B cell (primary cell): ENCODE measurements at regions not wholly inside any gene's neighbourhood (a gene's known extent, or its start where the extent isn't known, plus 50 kb on each side); places are given as distances from the start of the nearest gene placed in this dataset.

Source experiments
- ATAC-seq: fragments of 200-7000 bp; cut with Tn5 transposase; one replicate; pipeline ENCODE4 v1.10.0; 2021; ENCODE audit warnings: low read depth, mild to moderate bottlenecking, moderate number of reproducible peaks, moderate library complexity
- CTCF ChIA-PET: fragments of 350-600 bp; sonication (Branson Sonifier 250); formaldehyde crosslinking; loops from one replicate; lab custom pipeline; 2021; ENCODE audit warnings: antibody characterized with exemption, inconsistent platforms; lab: Charles Lee
- POLR2A ChIA-PET: fragments of 350-600 bp; sonication (Branson Sonifier 250); formaldehyde crosslinking; loops from one replicate; lab custom pipeline; 2021; ENCODE audit warnings: antibody characterized with exemption; lab: Charles Lee
- DNase-seq: peaks from one replicate; pipeline ENCODE4 v3.0.0; 2013
- H2AFZ ChIP-seq: 2 replicates; pipeline ENCODE4 v1.6.1; 2012; ENCODE audit warnings: mild to moderate bottlenecking, low read depth, low read length; ENCODE audit not compliant: insufficient read depth, poor library complexity, severe bottlenecking
- H3K27ac ChIP-seq, 2 donors: 1 replicate in 1 of 2; 2 replicates in 1 of 2; pipeline ENCODE4 v1.5.1; 2012 to 2013; ENCODE audit warnings: low read length in 2 of 2, mild to moderate bottlenecking in 2 of 2, moderate library complexity in 1 of 2
- H3K27me3 ChIP-seq, 4 experiments: fragments of 200-600 bp in 1 of 4; sonication (generic) in 1 of 4; replicated peaks in 1 of 4; 1 replicate in 2 of 4; 2 replicates in 2 of 4; pipeline versions ENCODE4 v1.6.1 to v1.7.0; 2013 to 2016; ENCODE audit warnings: low read length in 3 of 4, mild to moderate bottlenecking in 2 of 4, mixed read lengths in 1 of 4, moderate library complexity in 1 of 4; ENCODE audit not compliant: insufficient read depth in 4 of 4, control insufficient read depth in 3 of 4; ENCODE audit errors: control extremely low read depth in 1 of 4
- H3K36me3 ChIP-seq, 2 experiments: replicated peaks in 1 of 2; 1 replicate in 1 of 2; 2 replicates in 1 of 2; pipeline versions ENCODE4 v1.6.1 to v1.7.1; 2013; ENCODE audit warnings: low read length in 1 of 2; ENCODE audit not compliant: insufficient read depth in 2 of 2, control insufficient read depth in 1 of 2; ENCODE audit errors: control extremely low read depth in 1 of 2, extremely low read depth in 1 of 2
- H3K4me1 ChIP-seq, 2 donors: fragments of 200-600 bp in 1 of 2; sonication (generic) in 1 of 2; 1 replicate in 1 of 2; 2 replicates in 1 of 2; pipeline versions ENCODE4 v1.5.1 to v1.6.1; 2013 to 2017; ENCODE audit warnings: low read length in 2 of 2; ENCODE audit not compliant: control insufficient read depth in 2 of 2, insufficient read depth in 2 of 2
- H3K4me2 ChIP-seq: replicated peaks from 2 replicates; pipeline ENCODE3; 2012; ENCODE audit warnings: mild to moderate bottlenecking, low read depth, low read length; ENCODE audit not compliant: poor library complexity, severe bottlenecking
- H3K4me3 ChIP-seq, 5 experiments: fragments of 200-600 bp in 1 of 5; sonication (generic) in 1 of 5; 1 replicate in 3 of 5; 2 replicates in 2 of 5; pipeline versions ENCODE4 v1.5.1 to v1.7.0; 2011 to 2016; ENCODE audit warnings: low read length in 4 of 5, mild to moderate bottlenecking in 4 of 5, low read depth in 2 of 5, control low read depth in 1 of 5, moderate library complexity in 1 of 5; ENCODE audit not compliant: insufficient read depth in 1 of 5; ENCODE audit errors: control extremely low read depth in 1 of 5, extremely low read depth in 1 of 5
- H3K79me2 ChIP-seq: fragments of 200-600 bp; sonication (generic); one replicate; pipeline ENCODE4 v1.6.0; 2016; ENCODE audit warnings: low read length; ENCODE audit not compliant: control insufficient read depth, insufficient read depth
- H3K9ac ChIP-seq: fragments of 200-600 bp; sonication (generic); 2 replicates; pipeline ENCODE4 v1.6.1; 2017; ENCODE audit warnings: mild to moderate bottlenecking, low read length, moderate library complexity
- H3K9me3 ChIP-seq, 3 donors: one replicate each; pipeline versions ENCODE4 v1.6.1 to v1.7.1; 2013; ENCODE audit warnings: low read length in 2 of 3; ENCODE audit not compliant: control insufficient read depth in 2 of 3, insufficient read depth in 1 of 3; ENCODE audit errors: control extremely low read depth in 1 of 3
- H4K20me1 ChIP-seq: 2 replicates; pipeline ENCODE4 v1.6.0; 2012; ENCODE audit warnings: mild to moderate bottlenecking, low read length; ENCODE audit not compliant: insufficient read depth, control insufficient read depth, poor library complexity, severe bottlenecking
- H3K27ac Mint-ChIP-seq: one replicate; pipeline ENCODE4 v1.8.0; 2021; ENCODE audit warnings: mixed read lengths
- H3K27me3 Mint-ChIP-seq: one replicate; pipeline ENCODE4 v1.8.0; 2021; ENCODE audit warnings: mixed read lengths
- H3K4me1 Mint-ChIP-seq: one replicate; pipeline ENCODE4 v1.8.0; 2021; ENCODE audit warnings: mixed read lengths
- H3K4me3 Mint-ChIP-seq: one replicate; pipeline ENCODE4 v1.8.0; 2021; ENCODE audit warnings: mixed read lengths
- H3K9me3 Mint-ChIP-seq: one replicate; pipeline ENCODE4 v1.8.0; 2022; ENCODE audit warnings: mixed read lengths; ENCODE audit not compliant: insufficient read depth
- EZH2 ChIP-seq: IDR thresholded peaks from 2 replicates; pipeline ENCODE4 v1.6.1; 2012; ENCODE audit warnings: borderline replicate concordance, low read depth, mild to moderate bottlenecking, moderate library complexity, low read length; ENCODE audit not compliant: insufficient read depth, poor library complexity, severe bottlenecking
- WGBS: methylation state at CpG from one replicate; pipeline ENCODE4 v1.1.5; 2013; ENCODE audit warnings: missing lambda C conversion rate; ENCODE audit not compliant: insufficient coverage; 5-methylcytosine and 5-hydroxymethylcytosine counted together
- intact Hi-C: fragments of 100-400 bp; cut with micrococcal nuclease; formaldehyde crosslinking; loops from one replicate; pipeline ENCODE4 v1.10.0; 2022
- TF ChIP-seq, protein P1 (sequence below): fragments of 200-600 bp; IDR thresholded peaks from one replicate; pipeline ENCODE4 v1.8.0; 2022; ENCODE audit warnings: antibody characterized with exemption, mild to moderate bottlenecking

DNA sequence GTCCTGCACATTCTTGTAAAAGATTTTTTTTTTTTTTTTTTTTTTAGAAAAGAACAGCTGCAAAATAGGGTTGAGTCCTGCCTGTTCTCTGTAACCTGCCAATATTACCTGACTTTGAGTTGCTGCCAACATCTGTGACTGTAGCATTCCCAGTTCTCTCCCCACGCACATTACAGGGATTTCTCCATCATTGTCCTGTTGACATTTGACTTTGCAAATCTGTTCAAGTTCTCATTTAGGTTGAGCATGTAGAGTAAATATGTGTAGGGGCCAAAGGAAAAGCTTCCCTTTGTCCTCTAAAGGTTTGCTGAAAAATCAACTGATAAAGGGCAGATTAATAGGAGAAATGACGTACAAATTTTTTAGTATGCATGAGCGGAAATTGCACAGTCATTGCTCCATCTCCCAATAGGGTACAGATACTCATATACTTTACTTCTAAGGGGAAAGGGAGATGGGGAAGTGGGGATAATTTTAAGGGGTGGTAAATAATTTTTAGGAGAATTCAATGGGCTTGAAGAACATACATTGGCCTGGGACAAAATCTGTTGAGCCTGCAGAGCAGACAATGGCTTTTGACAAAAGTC lies 385.5 kb downstream of the PIK3C3 start:
- TF ChIP-seq, protein P1, sequence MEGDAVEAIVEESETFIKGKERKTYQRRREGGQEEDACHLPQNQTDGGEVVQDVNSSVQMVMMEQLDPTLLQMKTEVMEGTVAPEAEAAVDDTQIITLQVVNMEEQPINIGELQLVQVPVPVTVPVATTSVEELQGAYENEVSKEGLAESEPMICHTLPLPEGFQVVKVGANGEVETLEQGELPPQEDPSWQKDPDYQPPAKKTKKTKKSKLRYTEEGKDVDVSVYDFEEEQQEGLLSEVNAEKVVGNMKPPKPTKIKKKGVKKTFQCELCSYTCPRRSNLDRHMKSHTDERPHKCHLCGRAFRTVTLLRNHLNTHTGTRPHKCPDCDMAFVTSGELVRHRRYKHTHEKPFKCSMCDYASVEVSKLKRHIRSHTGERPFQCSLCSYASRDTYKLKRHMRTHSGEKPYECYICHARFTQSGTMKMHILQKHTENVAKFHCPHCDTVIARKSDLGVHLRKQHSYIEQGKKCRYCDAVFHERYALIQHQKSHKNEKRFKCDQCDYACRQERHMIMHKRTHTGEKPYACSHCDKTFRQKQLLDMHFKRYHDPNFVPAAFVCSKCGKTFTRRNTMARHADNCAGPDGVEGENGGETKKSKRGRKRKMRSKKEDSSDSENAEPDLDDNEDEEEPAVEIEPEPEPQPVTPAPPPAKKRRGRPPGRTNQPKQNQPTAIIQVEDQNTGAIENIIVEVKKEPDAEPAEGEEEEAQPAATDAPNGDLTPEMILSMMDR: no peak
- TF ChIP-seq EZH2: no peak
- CTCF ChIA-PET: no interaction called here
- no peak overlapping the region for H3K9ac ChIP-seq
- no peaks in the 10 kb centered on the region for H3K36me3 ChIP-seq
- H3K27me3 ChIP-seq: no peaks in the 10 kb centered on the region
- POLR2A ChIA-PET: no interaction called here
- H3K4me3 ChIP-seq: no peak overlapping the region
- no peak for DNase-seq
- no peaks in the 10 kb centered on the region for H3K9me3 ChIP-seq
- Mint-ChIP-seq H3K4me3 (no peak overlapping the region), H3K27me3 (no peaks in the 10 kb centered on the region), H3K4me1 (no peaks in the 10 kb centered on the region), H3K27ac (no peak overlapping the region), H3K9me3 (peaks cover 4% of the 10 kb centered on the region)
- no CpG with 5 or more reads among the region's 3 CpGs for WGBS
- H3K4me2 ChIP-seq: no peak overlapping the region
- H2AFZ ChIP-seq: no peak overlapping the region
- no peaks in the 10 kb centered on the region for H4K20me1 ChIP-seq
- intact Hi-C loops: no loop called here
- no peaks in the 10 kb centered on the region for H3K79me2 ChIP-seq
- no peak overlapping the region for H3K27ac ChIP-seq
- no peak for ATAC-seq
- no peaks in the 10 kb centered on the region for H3K4me1 ChIP-seq

GRCh38 chr18:42341423-42341822 lies 386.4 kb downstream of the PIK3C3 start:
- Histone ChIP-seq H3K36me3 (no peaks in the 10 kb centered on the region), H3K79me2 (no peaks in the 10 kb centered on the region), H3K4me1 (no peaks in the 10 kb centered on the region), H3K9ac (no peak overlapping the region), H3K27ac (no peak overlapping the region), H4K20me1 (no peaks in the 10 kb centered on the region), H2AFZ (no peak overlapping the region), H3K27me3 (no peaks in the 10 kb centered on the region), H3K9me3 (no peaks in the 10 kb centered on the region), H3K4me3 (no peak overlapping the region), H3K4me2 (no peak overlapping the region)
- ATAC-seq (no peak), DNase-seq (no peak)
- H3K27ac Mint-ChIP-seq: no peak overlapping the region
- WGBS: 29% methylated on average over 1 of the region's 1 CpG
- peaks cover 4% of the 10 kb centered on the region for H3K9me3 Mint-ChIP-seq
- H3K4me1 Mint-ChIP-seq: no peaks in the 10 kb centered on the region
- H3K4me3 Mint-ChIP-seq: no peak overlapping the region
- ChIA-PET POLR2A (no interaction called here), CTCF (no interaction called here)
- H3K27me3 Mint-ChIP-seq: no peaks in the 10 kb centered on the region
- TF ChIP-seq EZH2: no peak
- TF ChIP-seq, protein P1: no peak
- intact Hi-C loops: no loop called here
